ENCODE measurements at regions not wholly inside any gene's neighbourhood (a gene's known extent, or its start where the extent isn't known, plus 50 kb on each side); places are given as distances from the start of the nearest gene placed in this dataset.

GRCh38 chr13:68667863-68668262 is 1437.7 kb upstream of the PCDH9 start:
- Histone ChIP-seq H3K9me2 (no peaks in the 10 kb centered on the region), H3K27ac (ENCODE audit: low read depth in 2 of 2, low read length in 1 of 2) (no peak overlapping the region), H4K20me1 (ENCODE audit: insufficient read depth) (no peaks in the 10 kb centered on the region), H3K79me2 (ENCODE audit: insufficient read depth) (no peaks in the 10 kb centered on the region), H3K27me3 (ENCODE audit: insufficient read depth) (no peaks in the 10 kb centered on the region), H3K9ac (no peak overlapping the region), H3K4me2 (no peak overlapping the region), H3K4me1 (ENCODE audit: control insufficient read depth in 1 of 2, insufficient read depth in 2 of 2, low read depth in 1 of 2, low read length in 1 of 2) (no peaks in the 10 kb centered on the region), H3K9me3 (no peaks in the 10 kb centered on the region), H3K36me3 (replicated peaks in 1 of 2; ENCODE audit: control insufficient read depth in 1 of 2, insufficient read depth in 2 of 2, low read length in 1 of 2) (no peaks in the 10 kb centered on the region), H3K4me3 (ENCODE audit: low read depth in 2 of 2, low read length in 1 of 2) (no peak overlapping the region), H3F3A (replicated peaks; ENCODE audit: insufficient read depth) (no peaks in the 10 kb centered on the region), H2AFZ (ENCODE audit: low read depth) (no peak overlapping the region)
- TF ChIP-seq CHD2 (IDR thresholded peaks at IDR 0.05; ENCODE audit: low read length, partially characterized antibody) (no peak), FOSL2 (IDR thresholded peaks at IDR 0.05; ENCODE audit: borderline replicate concordance, low read depth) (no peak), TEAD4 (IDR thresholded peaks at IDR 0.05; ENCODE audit: borderline replicate concordance, insufficient read depth) (no peak), NRF1 (IDR thresholded peaks at IDR 0.05; ENCODE audit: low read depth, low read length) (no peak), RAD21 (IDR thresholded peaks at IDR 0.05; ENCODE audit: low read length) (no peak), JUND (IDR thresholded peaks at IDR 0.05) (no peak), TCF12 (IDR thresholded peaks at IDR 0.05) (no peak), GABPA (IDR thresholded peaks at IDR 0.05; ENCODE audit: low read depth) (no peak), IRF3 (IDR thresholded peaks at IDR 0.05; ENCODE audit: low read depth, low read length) (no peak), FOXJ3 (CRISPR knock-in tag; IDR thresholded peaks at IDR 0.05) (no peak), NFIC (IDR thresholded peaks at IDR 0.05; ENCODE audit: borderline replicate concordance) (no peak), EZH2phosphoT487 (IDR thresholded peaks at IDR 0.05; ENCODE audit: borderline replicate concordance, low read depth) (no peak), FOXM1 (IDR thresholded peaks at IDR 0.05; ENCODE audit: low read depth) (no peak), RFX5 (IDR thresholded peaks at IDR 0.05; ENCODE audit: low read length) (no peak), SIN3A (IDR thresholded peaks at IDR 0.05; ENCODE audit: borderline replicate concordance, low read depth, low read length) (no peak), MEF2A (IDR thresholded peaks at IDR 0.05; ENCODE audit: borderline replicate concordance, low read depth) (no peak)
- TF ChIP-seq, protein P1, sequence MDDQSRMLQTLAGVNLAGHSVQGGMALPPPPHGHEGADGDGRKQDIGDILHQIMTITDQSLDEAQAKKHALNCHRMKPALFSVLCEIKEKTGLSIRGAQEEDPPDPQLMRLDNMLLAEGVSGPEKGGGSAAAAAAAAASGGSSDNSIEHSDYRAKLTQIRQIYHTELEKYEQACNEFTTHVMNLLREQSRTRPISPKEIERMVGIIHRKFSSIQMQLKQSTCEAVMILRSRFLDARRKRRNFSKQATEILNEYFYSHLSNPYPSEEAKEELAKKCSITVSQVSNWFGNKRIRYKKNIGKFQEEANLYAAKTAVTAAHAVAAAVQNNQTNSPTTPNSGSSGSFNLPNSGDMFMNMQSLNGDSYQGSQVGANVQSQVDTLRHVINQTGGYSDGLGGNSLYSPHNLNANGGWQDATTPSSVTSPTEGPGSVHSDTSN (IDR thresholded peaks at IDR 0.05), result no peak
- ChIA-PET POLR2A (no interaction called here), CTCF (no interaction called here)
- DNase-seq, result no peak
- WGBS (ENCODE audit: low lambda C conversion rate), result 59% methylated on average over 3 of the region's 3 CpGs

GRCh38 chr13:68666774-68667397 is 1436.8 kb upstream of the PCDH9 start:
- H3F3A ChIP-seq (replicated peaks; ENCODE audit: insufficient read depth), result no peaks in the 10 kb centered on the region
- ChIA-PET CTCF (interaction anchor here (1.3 kb wide), 1 partner anchor 143 kb away, joined by 3 read pairs; no protein-coding TSS in a partner anchor), POLR2A (no interaction called here)
- no peaks in the 10 kb centered on the region for H3K36me3 ChIP-seq (replicated peaks in 1 of 2; ENCODE audit: control insufficient read depth in 1 of 2, insufficient read depth in 2 of 2, low read length in 1 of 2)
- no peak overlapping the region for H3K4me3 ChIP-seq (ENCODE audit: low read depth in 2 of 2, low read length in 1 of 2)
- no peaks in the 10 kb centered on the region for H3K27me3 ChIP-seq (ENCODE audit: insufficient read depth)
- no peaks in the 10 kb centered on the region for H4K20me1 ChIP-seq (ENCODE audit: insufficient read depth)
- H3K79me2 ChIP-seq (ENCODE audit: insufficient read depth), result no peaks in the 10 kb centered on the region
- H3K9me3 ChIP-seq, result no peaks in the 10 kb centered on the region
- H3K27ac ChIP-seq (ENCODE audit: low read depth in 2 of 2, low read length in 1 of 2), result no peak overlapping the region
- WGBS (ENCODE audit: low lambda C conversion rate), result 72% methylated on average over 9 of the region's 9 CpGs
- no peaks in the 10 kb centered on the region for H3K4me1 ChIP-seq (ENCODE audit: control insufficient read depth in 1 of 2, insufficient read depth in 2 of 2, low read depth in 1 of 2, low read length in 1 of 2)
- no peak overlapping the region for H3K4me2 ChIP-seq
- no peaks in the 10 kb centered on the region for H3K9me2 ChIP-seq
- TF ChIP-seq USF1 (IDR thresholded peaks at IDR 0.05; ENCODE audit: borderline replicate concordance, low read depth) (no peak), NRF1 (IDR thresholded peaks at IDR 0.05; ENCODE audit: low read depth, low read length) (no peak), GATA2 (CRISPR knock-in tag; IDR thresholded peaks at IDR 0.05) (no peak), IRF3 (IDR thresholded peaks at IDR 0.05; ENCODE audit: low read depth, low read length) (no peak), TEAD4 (IDR thresholded peaks at IDR 0.05; ENCODE audit: borderline replicate concordance, insufficient read depth) (no peak), RCOR1 (IDR thresholded peaks at IDR 0.05; ENCODE audit: low read length) (no peak)
- TF ChIP-seq, protein P1 (IDR thresholded peaks at IDR 0.05), result no peak
- no peak overlapping the region for H2AFZ ChIP-seq (ENCODE audit: low read depth)
- H3K9ac ChIP-seq, result no peak overlapping the region
- DNase-seq, result no peak

All from SK-N-SH (cell line).